H54 (cell line): ENCODE measurements at regions not wholly inside any gene's neighbourhood (a gene's known extent, or its start where the extent isn't known, plus 50 kb on each side); places are given as distances from the start of the nearest gene placed in this dataset.

ENCODE experiments used
- DNase-seq: peaks from one replicate; pipeline ENCODE4 v3.0.0; 2011; ENCODE audit warnings: low spot score, mixed read lengths; ENCODE audit not compliant: insufficient read length
- FAIRE-seq: peaks from 3 replicates; lab custom pipeline; 2011; peaks lifted over from hg19 to GRCh38; lab: Jason Lieb, UNC
- POLR2A ChIP-seq: IDR thresholded peaks from 2 replicates; pipeline ENCODE4 v1.6.1; 2011; ENCODE audit warnings: low read depth, mild to moderate bottlenecking, low read length

DNA sequence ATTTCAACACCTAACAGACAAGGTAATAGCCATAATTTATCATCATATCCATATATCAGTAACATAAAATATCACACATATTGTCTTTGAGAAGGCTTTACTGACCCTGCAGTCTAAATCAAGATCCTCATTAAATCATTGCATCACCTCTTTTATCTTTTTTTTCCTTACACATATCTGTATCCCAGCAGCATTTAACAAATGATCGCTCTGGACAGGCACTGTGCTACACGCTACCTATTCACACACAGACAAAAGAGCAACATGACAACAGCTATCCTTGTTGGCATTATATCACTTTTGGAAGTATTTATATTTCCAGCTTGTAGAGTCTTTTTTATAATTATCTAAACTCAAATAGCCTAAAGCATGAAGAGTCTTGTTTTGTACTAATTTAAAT, 73.3 kb upstream of the NBEA start:
- DNase-seq (no peak), FAIRE-seq (no peak)
- TF ChIP-seq POLR2A = no peak

DNA sequence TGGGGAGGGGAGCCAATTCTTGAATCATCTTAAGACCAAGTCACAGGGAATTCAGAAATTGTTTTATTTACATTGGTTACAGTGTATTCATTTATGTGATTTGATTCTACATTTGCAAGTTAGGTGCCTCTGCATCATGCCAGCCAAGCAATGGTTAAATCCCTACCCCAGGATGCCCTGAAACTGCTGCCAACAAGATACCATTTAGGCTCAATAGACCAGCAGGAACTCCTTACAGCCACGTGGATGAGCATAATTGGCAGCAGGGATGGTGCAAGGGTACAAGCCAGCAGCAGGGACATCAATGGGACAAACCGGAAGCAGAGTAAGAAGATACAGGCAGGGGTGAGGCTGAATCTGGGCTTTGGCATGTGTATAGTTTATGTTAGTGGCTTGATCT, 72.4 kb upstream of the NBEA start:
- DNase-seq (no peak), FAIRE-seq (no peak)
- TF ChIP-seq POLR2A = no peak

DNA sequence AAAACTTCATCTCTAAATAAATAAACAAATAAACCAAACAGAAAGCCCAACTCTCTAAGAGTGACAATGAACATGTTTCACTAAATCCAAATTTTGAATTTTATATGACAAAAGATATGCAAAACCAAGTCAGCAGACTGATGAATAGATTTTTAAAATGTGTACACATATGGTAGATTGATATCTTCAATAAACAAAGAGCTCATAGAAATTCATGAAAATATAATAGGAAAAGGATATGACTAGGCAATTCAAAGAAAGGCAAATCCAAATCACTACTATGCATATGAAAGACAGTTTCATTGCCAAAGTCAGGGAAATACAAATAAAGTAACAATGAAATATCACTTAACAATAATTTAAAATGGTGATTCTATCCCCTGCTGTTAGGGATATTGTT, 63.7 kb upstream of the NBEA start:
- DNase-seq = no peak
- TF ChIP-seq POLR2A = no peak
- FAIRE-seq = no peak

DNA sequence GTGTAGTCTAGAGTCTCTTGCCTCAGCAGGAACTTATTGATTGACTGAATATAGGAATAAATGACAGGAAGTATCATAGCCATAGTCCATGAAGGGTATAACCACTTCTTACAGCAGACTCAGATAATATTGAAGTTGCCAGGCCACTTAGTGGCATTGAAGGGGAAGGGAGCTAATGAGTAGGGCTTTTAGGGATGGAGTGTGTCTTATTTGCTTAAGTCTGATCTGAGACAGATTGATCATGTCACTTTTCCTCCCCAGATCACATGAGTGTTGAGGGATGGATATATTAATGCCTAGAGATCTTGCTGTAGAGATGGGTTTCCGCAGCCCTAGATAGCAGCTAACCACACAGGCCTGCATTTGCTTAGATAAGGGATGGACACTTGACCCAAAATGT, 62.2 kb upstream of the NBEA start:
- FAIRE-seq = no peak
- DNase-seq = no peak

DNA sequence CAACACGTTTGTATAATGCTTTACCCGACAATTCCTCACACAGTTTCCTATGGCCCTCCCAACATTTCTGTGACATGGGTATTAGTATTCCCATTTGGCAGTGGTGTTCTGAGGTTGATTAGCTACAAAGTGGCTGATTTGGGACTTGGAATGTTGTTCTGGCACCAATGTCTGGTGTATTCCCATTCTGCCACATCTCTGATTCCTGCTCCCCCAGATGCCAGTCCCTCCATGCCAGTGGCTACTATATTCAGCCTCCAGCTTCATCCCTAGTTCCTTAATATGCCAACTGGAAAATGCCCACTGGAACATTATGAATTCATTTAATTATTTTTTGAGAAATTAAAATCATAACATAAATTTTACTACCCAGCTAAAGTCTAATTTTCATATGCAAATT, 60.6 kb upstream of the NBEA start:
- TF ChIP-seq POLR2A = no peak
- DNase-seq = no peak
- FAIRE-seq = no peak

More for the DNA sequence above, 62.2 kb upstream of the NBEA start:
- no peak for TF ChIP-seq POLR2A

DNA sequence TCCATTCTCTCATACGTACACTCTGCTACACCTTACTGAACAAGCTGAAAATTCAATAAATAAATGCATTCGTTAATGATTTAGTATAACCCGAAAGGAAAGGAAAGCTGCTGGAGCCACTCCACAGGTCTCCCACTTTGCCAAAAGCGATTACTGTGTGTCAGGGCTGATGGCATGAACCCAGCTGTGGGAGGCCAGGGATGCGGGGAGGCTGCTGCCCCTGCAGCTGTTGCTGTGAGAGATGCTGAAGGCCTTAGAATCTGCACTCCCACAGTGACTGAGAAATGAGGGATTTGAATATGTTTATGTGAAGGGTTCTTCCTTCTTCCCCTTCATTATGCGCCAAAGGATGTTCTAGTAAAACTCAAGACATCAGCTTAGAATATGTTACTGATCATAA, 58.7 kb upstream of the NBEA start:
- no peak for TF ChIP-seq POLR2A
- FAIRE-seq = no peak
- no peak for DNase-seq

DNA sequence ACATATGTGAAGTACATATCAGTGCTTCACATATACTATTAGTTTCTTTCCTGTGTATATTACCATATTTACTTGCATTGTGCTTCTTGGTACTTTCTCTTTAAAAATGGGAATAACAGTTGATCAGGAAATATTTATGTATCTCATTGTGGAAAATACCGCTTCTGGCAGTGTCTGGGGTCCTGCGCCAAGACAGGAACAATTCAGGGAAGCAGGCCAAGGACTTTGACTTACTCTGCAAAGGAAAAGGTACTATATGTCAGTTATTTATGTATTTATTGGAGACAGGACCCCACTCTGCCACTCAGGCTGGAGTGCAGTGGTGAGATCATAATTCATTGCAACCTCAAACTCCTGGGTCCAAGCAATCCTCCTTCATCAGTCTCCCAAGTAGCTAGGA, 57.7 kb upstream of the NBEA start:
- no peak for TF ChIP-seq POLR2A
- no peak for FAIRE-seq
- DNase-seq = no peak

DNA sequence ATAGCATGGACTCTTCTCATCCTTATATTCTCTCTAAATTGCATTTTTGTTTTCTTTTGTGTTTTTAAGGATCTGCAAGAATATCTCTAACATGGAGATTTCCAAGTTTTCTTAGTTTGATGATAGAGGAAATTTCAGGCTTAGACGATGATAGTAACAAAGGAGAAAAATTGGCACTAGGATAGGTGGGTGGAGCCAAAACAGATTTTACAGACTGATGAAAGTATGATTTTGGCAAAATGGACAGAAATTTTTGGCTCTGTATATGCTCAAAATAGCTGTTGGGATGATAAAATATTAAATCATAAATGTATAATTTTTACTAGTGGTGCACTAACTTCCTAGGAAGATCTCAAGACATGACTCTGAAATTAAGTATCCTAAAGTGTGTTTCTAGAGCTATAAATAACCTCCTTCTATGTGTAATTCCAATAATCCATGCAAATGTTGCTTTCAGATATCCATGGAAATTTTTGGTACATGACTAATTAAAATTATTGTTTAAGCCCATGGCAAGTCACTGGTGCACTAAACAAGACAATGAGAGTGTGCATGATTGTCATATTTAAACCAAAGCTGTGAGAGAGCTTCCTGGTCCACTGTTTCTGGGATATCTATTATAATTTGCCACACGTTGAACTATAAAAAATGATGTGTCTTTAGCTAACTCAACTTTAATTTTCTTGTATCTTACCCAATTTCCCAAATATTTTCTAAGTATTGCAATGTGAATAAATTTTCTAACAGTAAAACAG, 55.8 kb upstream of the NBEA start:
- no peak for DNase-seq
- no peak for TF ChIP-seq POLR2A
- FAIRE-seq = no peak

DNA sequence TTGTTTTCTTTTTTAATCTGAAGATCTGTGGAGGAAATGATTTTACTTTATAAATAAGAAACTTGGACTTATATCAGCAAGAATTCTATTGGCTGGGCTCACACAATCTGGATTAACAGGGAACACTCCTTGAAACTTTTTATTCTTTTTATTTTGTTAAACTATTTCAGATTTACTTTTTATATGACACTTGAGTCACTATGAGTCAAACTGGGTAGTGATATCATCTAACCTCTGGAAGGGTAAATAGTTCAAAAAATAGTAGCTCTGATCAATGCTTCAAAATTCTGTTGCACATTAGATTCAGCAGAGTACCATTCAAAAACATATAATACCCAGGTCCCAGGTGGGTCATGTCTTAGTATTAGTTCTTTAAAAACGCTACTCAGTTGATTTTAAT, 55.1 kb upstream of the NBEA start:
- DNase-seq = no peak
- no peak for FAIRE-seq
- no peak for TF ChIP-seq POLR2A
